GM10248 (cell line): ENCODE measurements at regions not wholly inside any gene's neighbourhood (a gene's known extent, or its start where the extent isn't known, plus 50 kb on each side); places are given as distances from the start of the nearest gene placed in this dataset.

Experiments
- CTCF ChIA-PET: fragments of 300-600 bp; sonication (Branson Sonifier 250); formaldehyde crosslinking; extraction: SDS; loops from one replicate; lab custom pipeline; 2021; ENCODE audit warnings: antibody characterized with exemption; lab: Yijun Ruan, JAX
- POLR2A ChIA-PET: fragments of 350-650 bp; sonication (Branson Sonifier 250); formaldehyde crosslinking; extraction: SDS; loops from one replicate; lab custom pipeline; 2020; ENCODE audit warnings: antibody characterized with exemption; lab: Yijun Ruan, JAX
- DNase-seq: peaks from one replicate; pipeline ENCODE4 v3.0.0; 2012; ENCODE audit errors: extremely low spot score
- CTCF ChIP-seq: IDR thresholded peaks from 2 replicates; pipeline ENCODE4 v1.5.1; 2012; ENCODE audit warnings: mild to moderate bottlenecking, low read depth; ENCODE audit errors: extremely low read depth, missing control alignments, control extremely low read depth

- ChIA-PET CTCF (no interaction called here), POLR2A (no interaction called here)
- DNase-seq = no peak
- no peak for TF ChIP-seq CTCF
Measured at GRCh38 chr13:37340901-37341670, 235.6 kb upstream of the CSNK1A1L start.

DNA sequence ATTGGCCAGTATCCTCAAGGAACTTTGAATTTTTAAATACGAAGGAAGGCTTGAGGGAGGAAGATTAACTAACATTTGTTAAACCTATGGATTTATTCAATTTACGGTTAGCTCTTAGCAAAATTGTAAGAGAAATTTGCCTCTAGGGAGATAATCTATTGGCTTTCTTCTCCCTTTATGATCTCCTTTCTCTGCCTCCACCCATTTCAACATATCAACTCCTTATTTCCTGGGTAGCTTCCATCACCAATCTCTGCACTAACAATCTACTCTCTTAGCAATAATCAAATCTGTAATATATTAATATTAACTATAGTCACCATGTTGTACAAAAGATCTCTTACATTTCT is 233.9 kb upstream of the CSNK1A1L start:
- DNase-seq = no peak
- ChIA-PET CTCF (no interaction called here), POLR2A (no interaction called here)
- TF ChIP-seq CTCF = no peak

DNA sequence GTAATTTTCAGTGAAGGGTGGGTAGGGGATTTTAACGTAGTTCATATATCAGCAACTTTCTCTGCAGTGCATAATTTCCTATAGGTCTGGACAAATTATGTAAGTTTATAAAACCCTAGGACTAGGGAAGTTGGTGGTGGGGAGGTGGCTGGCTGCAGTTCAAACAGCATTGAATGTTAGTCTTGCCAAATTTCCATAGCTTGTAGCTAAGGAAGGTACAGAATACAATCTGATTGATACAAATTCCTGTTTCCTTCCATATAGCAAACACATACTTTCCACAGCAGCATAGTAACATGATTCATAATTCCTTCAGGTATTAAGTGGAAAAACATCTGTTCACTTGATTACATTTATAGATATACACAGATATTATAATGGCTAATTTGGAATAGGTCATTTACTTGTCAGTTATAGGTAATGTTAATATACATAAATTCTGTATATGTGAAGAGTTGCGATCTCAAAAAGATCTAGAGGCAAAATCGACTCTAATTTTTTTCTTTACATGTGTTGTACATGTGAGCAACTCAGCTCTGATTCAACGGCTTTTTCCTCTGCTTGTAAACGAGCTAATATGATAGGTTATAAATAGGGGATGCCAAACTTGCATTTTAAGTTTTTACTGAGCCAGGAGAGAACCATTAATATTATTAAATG is 233.4 kb upstream of the CSNK1A1L start:
- CTCF ChIA-PET = no interaction called here
- DNase-seq = no peak
- POLR2A ChIA-PET = no interaction called here
- no peak for TF ChIP-seq CTCF

- DNase-seq = no peak
- no peak for TF ChIP-seq CTCF
- ChIA-PET POLR2A (no interaction called here), CTCF (no interaction called here)
Measured at GRCh38 chr13:37326334-37326733, 220.9 kb upstream of the CSNK1A1L start.

DNA sequence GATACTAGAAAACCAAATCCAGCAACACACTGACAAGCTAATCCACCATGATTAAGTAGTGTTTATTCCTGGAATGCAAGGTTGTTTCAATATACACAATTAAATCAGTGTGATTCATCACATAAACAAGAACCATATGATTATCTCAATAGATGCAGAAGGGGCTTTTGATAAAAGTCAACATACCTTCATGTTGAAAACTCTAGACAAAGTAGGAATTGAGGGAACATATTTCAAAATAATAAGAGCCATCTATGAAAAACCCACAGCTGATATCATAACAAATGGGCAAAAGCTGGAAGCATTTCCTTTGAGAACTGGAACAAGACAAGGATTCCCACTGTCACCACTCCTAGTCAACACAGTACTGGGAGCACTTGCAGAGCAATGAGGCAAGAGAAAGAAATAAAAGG is 213.6 kb upstream of the CSNK1A1L start:
- ChIA-PET CTCF (interaction anchor here (1.0 to 1.2 kb wide), 2 partner anchors 14 to 15 kb away, joined by 3 to 4 read pairs; no protein-coding TSS in a partner anchor), POLR2A (no interaction called here)
- no peak for DNase-seq
- no peak for TF ChIP-seq CTCF

- POLR2A ChIA-PET = no interaction called here
- CTCF ChIA-PET = no interaction called here
- DNase-seq = no peak
- TF ChIP-seq CTCF = no peak
Measured at GRCh38 chr13:37316935-37317334, 211.5 kb upstream of the CSNK1A1L start.
